Neutrophil (primary cell): ENCODE measurements at regions not wholly inside any gene's neighbourhood (a gene's known extent, or its start where the extent isn't known, plus 50 kb on each side); places are given as distances from the start of the nearest gene placed in this dataset.

Experiments
- H3K27ac ChIP-seq: fragments of 200-600 bp; sonication (generic); 2 replicates; pipeline ENCODE4 v1.5.1; 2016; ENCODE audit warnings: mild to moderate bottlenecking, moderate library complexity
- H3K27me3 ChIP-seq: fragments of 200-600 bp; sonication (generic); 2 replicates; pipeline ENCODE4 v1.6.0; 2016; ENCODE audit warnings: mild to moderate bottlenecking
- H3K36me3 ChIP-seq: fragments of 200-600 bp; sonication (generic); 2 replicates; pipeline ENCODE4 v1.5.1; 2017
- H3K4me1 ChIP-seq, 2 experiments: fragments of 200-600 bp in 1 of 2; sonication (generic) in 1 of 2; 1 replicate in 1 of 2; 2 replicates in 1 of 2; pipeline versions ENCODE4 v1.5.1 to v1.6.1; 2013 to 2016; ENCODE audit warnings: low read depth in 1 of 2, low read length in 1 of 2, mild to moderate bottlenecking in 1 of 2, moderate library complexity in 1 of 2; ENCODE audit not compliant: control insufficient read depth in 1 of 2, insufficient read depth in 1 of 2
- H3K4me3 ChIP-seq, 2 experiments: fragments of 200-600 bp in 1 of 2; sonication (generic) in 1 of 2; 1 replicate in 1 of 2; 2 replicates in 1 of 2; pipeline ENCODE4 v1.5.1; 2013 to 2016; ENCODE audit warnings: low read depth in 1 of 2, low read length in 1 of 2, mild to moderate bottlenecking in 1 of 2, moderate library complexity in 1 of 2
- H3K9me3 ChIP-seq: fragments of 200-600 bp; sonication (generic); 2 replicates; pipeline ENCODE4 v1.5.1; 2016
- TF ChIP-seq, protein P1 (sequence below): fragments of 200-600 bp; sonication (generic); IDR thresholded peaks from 2 replicates; pipeline ENCODE4 v1.5.1; 2016; ENCODE audit warnings: antibody characterized with exemption

GRCh38 chr5:58351190-58351589 lies 108.7 kb downstream of the PLK2 start:
- no peaks in the 10 kb centered on the region for H3K27me3 ChIP-seq
- no peaks in the 10 kb centered on the region for H3K4me1 ChIP-seq
- H3K9me3 ChIP-seq, result no peaks in the 10 kb centered on the region
- H3K36me3 ChIP-seq, result no peaks in the 10 kb centered on the region
- no peak overlapping the region for H3K4me3 ChIP-seq
- no peak overlapping the region for H3K27ac ChIP-seq
- TF ChIP-seq, protein P1, sequence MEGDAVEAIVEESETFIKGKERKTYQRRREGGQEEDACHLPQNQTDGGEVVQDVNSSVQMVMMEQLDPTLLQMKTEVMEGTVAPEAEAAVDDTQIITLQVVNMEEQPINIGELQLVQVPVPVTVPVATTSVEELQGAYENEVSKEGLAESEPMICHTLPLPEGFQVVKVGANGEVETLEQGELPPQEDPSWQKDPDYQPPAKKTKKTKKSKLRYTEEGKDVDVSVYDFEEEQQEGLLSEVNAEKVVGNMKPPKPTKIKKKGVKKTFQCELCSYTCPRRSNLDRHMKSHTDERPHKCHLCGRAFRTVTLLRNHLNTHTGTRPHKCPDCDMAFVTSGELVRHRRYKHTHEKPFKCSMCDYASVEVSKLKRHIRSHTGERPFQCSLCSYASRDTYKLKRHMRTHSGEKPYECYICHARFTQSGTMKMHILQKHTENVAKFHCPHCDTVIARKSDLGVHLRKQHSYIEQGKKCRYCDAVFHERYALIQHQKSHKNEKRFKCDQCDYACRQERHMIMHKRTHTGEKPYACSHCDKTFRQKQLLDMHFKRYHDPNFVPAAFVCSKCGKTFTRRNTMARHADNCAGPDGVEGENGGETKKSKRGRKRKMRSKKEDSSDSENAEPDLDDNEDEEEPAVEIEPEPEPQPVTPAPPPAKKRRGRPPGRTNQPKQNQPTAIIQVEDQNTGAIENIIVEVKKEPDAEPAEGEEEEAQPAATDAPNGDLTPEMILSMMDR, result no peak

DNA sequence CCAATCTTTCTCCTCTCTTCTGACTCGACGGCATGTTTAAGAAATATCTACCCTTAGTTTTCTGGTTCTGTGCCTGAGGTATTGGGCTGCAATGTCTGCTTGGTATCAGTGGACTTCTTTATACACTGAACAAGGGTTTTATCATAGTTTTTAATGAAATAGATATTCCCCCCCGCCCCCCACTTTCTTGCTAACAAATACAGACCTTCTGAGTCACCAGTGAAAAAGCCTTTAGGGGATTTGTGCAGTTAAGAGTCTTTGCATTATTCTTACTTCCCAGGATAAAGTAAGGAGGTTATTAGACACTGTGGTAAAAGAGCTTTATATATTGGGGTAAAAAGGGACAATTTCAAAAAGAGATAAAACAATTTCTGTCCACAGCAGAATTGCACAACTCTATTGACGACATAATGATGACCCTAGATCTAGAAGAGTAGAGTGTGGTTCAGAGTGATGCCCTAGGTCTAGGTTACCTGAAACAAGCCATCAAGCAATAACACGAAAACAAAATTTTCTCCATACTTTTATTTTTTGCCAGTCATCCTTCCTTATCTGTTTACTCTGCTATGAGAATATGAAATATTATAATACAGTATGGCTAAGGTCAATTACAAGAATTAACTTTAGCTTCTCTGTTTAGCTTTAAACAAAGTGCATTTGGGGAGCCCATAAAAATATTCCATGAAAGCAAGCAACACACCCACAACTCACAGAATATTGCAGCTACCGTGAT lies 110.7 kb downstream of the PLK2 start:
- Histone ChIP-seq H3K36me3 (no peaks in the 10 kb centered on the region), H3K4me1 (no peaks in the 10 kb centered on the region), H3K9me3 (no peaks in the 10 kb centered on the region), H3K4me3 (no peak overlapping the region), H3K27ac (no peak overlapping the region), H3K27me3 (no peaks in the 10 kb centered on the region)
- TF ChIP-seq, protein P1, result no peak

GRCh38 chr5:58346041-58346440 lies 113.8 kb downstream of the PLK2 start:
- TF ChIP-seq, protein P1, result no peak
- H3K4me3 ChIP-seq, result no peak overlapping the region
- H3K27ac ChIP-seq, result no peak overlapping the region
- H3K9me3 ChIP-seq, result no peaks in the 10 kb centered on the region
- H3K36me3 ChIP-seq, result no peaks in the 10 kb centered on the region
- H3K4me1 ChIP-seq, result no peaks in the 10 kb centered on the region
- no peaks in the 10 kb centered on the region for H3K27me3 ChIP-seq

DNA sequence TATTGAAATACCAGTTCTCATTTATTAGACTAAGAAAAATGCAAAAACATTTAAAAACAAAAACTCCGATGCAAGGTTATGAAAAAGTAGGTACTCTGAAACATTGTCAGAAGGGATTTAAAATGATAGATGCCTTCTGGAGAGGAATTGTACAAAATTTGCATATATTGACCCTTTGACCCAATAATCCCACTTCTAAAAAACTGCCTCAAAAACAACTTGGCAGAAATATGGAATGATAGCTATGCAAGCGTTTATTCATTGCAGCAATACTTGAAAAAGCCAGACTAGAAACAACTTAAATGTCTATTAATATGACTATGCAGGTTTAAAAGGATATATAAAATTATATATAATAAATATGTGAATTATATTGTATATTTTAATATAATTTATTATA lies 118.4 kb downstream of the PLK2 start:
- Histone ChIP-seq H3K9me3 (no peaks in the 10 kb centered on the region), H3K4me1 (no peaks in the 10 kb centered on the region), H3K4me3 (no peak overlapping the region), H3K36me3 (no peaks in the 10 kb centered on the region), H3K27ac (no peak overlapping the region), H3K27me3 (no peaks in the 10 kb centered on the region)
- TF ChIP-seq, protein P1, result no peak

- Histone ChIP-seq H3K4me1 (no peaks in the 10 kb centered on the region), H3K9me3 (no peaks in the 10 kb centered on the region), H3K27ac (no peak overlapping the region), H3K27me3 (no peaks in the 10 kb centered on the region), H3K4me3 (no peak overlapping the region), H3K36me3 (no peaks in the 10 kb centered on the region)
- TF ChIP-seq, protein P1, result no peak
Observed at GRCh38 chr5:58335518-58335917, 124.4 kb downstream of the PLK2 start.
